ENCODE measurements at regions not wholly inside any gene's neighbourhood (a gene's known extent, or its start where the extent isn't known, plus 50 kb on each side); places are given as distances from the start of the nearest gene placed in this dataset.
"Not testable (repeated sequence)": the region's sequence is repeated elsewhere in the genome, so short reads cannot be mapped to it uniquely, and the experiment has no call there.

DNA sequence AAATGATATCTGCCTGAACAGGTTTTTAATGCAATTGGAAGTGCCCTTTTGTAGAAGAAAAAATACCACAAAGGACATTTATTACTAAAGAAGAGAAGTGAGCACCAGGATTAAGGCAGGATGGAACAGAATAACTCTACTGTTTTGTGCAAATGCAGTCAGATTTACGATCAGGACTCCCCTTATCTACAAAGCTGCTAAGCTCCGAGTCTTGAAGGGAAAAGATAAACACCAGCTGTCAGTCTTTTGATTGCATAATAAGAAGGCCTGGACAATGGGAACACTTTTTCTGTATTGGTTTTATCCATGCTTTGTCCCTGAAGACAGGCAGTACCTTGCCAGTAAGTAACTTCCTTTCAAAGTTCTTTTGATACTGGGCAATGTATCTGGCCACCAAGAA is 797.9 kb upstream of the SLC35B3 start:
- no peak for DNase-seq

DNA sequence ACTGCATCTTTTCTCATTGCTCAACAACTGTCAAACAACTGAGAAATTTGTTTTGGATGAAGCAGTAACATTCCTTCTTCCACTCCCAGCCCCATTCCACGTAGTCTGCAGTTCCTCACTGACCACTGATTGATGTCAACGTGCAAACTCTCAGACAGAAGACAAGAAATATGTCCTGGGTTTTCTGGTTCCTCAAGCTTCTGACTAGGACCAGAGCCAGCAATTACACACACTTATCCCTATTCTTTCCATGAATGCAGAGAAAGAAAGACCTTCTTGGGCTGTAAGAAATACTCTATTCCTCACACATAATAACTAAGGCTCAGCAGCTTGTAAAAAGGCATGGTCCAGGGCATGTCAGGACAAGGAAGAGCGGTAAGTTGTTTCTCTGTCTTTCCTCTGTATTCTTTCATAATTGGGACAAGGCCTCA is 790.1 kb upstream of the SLC35B3 start:
- DNase-seq = peak; percentile 37

DNA sequence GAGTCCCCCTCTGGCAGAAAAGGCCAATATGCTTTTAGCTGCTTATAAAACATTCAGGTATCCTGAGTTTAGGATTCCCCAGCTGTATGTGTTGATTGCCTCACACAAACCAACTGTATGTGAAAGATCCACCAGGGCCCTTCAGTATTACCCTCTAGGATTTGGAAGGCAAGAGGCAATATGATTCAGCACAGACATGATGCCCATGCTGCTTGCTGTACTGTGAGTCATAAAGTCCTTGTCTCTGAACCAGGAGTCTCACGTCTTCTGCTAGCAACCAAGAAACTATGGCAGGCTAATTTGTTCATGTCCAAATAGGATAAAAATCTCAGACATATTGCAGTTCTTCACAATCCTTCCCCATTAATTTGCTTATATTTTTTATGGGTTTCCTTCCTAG is 789.2 kb upstream of the SLC35B3 start:
- peak; percentile 30 for DNase-seq

DNA sequence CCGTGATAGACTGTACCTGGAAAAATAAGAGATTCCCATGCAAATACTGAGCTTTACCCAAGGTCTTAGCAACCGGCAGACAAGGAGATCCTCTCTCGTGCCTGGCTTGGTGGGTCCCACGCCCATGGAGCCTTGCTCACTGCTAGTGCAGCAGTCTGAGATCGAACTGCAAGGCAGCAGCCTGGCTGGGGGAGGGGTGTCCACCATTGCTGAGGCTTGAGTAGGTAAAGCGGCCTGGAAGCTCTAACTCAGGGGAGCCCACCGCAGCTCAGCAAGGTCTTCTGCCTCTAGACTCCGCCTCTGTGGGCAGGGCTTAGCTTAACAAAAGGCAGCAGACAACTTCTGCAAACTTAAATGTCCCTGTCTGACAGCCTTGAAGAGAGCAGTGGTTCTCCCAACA is 778.4 kb upstream of the SLC35B3 start:
- DNase-seq = not testable (repeated sequence)

DNA sequence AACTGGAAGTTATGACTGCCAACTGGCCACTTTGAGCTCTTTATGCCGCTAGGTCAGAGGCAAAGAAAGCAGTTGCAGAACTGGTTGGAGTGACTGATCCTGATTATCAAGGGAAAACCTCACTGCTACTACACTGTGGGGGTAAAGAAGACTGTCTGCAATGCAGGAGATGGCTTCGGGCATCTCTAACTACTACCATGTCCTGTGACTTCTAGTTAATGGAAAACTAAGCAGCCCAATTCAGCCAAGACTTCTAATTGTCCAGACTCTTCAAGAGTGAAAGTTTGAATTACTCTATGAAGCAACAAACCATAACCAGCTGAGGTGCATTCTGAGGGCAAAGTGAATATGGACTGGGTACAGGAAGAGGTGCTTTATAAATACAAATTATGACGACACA is 773.6 kb upstream of the SLC35B3 start:
- no peak for DNase-seq

DNA sequence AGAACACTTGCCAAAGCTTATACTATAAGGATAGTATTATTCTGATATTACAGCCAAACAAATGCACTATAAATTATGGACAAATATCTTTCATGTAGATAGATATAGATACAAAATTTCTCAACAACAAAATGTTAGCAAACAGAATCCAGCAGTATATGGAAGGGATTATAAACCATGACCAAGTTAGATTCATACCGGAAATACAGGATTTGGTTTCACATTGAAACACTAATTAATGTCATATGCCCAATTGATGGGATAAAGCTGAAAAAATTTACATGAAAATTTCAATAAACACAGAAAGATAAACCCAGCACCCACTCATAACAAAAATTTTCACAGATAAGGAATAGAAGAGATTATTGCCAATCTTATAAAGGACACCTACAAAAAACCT is 770.3 kb upstream of the SLC35B3 start:
- DNase-seq = peak; percentile 20

DNA sequence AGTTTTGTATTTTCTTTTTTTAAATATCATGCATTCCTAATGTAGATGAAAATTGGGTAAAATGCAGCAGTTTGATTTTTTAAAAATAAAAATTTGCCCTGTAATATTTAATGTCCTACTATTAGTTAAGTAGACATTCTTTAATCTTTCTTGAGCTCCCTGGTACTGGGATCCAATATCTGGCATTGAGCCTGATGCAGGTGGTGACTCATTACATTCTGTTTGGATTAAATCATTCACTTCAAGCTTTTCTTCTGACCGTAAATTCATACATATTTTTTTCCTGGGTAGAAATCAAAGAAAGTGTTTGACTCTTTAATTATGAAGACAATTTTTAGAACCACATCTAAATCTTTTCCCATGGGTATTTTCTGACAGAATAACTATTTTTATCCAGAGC is 768.8 kb upstream of the SLC35B3 start:
- DNase-seq = peak; percentile 92

DNA sequence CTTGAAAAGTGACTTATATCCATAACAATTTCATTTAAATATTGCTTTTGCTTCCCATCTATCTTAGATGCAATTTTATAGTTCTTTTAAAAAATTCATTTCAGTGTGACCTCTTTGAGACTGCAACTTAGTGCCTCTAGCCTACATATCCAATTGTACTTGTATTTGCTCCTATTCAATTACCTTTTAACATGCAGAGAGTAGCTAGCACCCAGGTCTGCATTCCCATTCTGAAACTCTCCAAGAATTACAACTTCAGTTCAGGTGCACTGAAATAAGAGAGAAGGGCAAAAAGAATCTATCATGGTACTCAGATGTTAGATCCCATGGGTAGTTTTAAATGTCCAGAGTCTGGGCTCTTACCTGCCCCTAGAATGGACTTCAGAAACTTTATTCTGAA is 765.4 kb upstream of the SLC35B3 start:
- no peak for DNase-seq

DNA sequence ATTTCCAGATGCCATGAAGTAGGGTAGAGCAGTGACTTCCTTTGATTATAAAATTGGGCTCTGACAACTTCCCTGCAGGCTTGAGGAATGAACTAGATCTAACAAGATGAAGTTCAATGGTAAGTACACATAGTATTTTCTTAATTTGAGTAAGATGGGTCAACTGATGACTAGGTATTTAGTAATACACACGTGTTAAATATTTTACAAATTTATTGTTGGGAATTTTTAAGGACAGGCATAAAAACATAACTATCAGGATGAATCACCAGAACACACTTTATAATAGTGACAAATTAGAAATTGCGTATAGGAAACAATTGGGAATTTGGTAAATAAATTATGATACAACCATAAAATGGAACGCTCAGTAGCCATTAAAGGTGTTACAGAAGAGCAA is 762.4 kb upstream of the SLC35B3 start:
- no peak for DNase-seq

DNA sequence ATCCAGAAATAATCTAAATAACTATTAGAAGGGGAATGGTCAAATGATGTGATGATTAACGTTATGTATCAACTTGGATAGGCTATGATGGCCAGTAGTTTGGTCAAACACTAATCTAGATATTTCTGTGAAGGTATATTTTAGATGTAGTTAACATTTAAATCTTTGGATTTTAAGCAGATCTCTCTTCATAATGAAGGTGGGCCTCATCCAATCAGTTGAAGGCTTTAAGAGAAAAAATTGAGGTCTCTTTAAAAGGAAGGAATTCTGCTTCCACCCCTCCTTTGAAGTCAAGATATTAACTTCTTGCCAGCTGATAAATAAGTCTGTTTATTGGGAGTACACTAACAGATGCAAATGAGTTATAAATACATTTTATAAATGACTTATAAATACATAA is 760.0 kb upstream of the SLC35B3 start:
- no peak for DNase-seq

DNA sequence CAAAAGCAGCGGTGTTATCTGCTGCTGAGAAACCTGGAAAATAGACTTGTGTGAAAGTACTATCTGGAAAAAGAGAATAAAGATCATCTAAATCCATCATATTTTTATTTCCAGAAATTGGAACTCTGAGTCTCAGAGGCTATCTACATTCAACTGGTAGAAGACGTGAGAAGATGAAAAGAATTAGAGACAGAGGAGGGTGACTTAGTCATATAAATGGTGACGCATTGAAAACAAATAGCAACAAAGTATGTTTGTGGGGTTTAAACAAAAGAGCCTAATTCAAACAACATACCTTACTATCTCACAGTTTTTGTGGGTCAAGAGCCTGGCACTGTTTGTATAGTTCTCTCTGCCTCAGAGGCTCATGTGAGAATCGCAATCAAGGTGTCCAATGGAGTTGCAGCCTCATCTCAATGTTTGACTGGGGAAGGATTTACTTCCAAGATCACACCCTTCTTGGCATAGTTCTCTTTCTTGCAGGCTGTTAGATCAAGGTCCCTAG is 757.1 kb upstream of the SLC35B3 start:
- no peak for DNase-seq

DNA sequence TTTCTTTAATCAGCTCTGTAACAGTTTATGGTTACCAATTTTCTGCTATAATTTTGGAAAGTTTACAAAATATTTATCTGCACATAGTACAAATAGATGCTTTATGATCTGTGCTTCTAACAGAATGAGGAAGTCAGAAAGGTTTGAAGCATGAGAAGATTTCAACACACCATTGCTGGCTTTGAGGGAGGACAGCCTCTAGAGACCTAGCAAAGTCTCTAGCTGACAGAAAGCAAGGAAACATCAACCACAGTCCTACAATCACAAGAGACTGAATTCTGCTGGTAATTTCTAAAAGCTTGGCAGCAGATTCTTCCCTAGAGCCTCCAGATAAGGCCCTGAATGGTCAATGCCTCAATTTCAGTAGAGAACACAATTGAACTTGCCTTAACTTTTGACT is 750.8 kb upstream of the SLC35B3 start:
- no peak for DNase-seq

DNA sequence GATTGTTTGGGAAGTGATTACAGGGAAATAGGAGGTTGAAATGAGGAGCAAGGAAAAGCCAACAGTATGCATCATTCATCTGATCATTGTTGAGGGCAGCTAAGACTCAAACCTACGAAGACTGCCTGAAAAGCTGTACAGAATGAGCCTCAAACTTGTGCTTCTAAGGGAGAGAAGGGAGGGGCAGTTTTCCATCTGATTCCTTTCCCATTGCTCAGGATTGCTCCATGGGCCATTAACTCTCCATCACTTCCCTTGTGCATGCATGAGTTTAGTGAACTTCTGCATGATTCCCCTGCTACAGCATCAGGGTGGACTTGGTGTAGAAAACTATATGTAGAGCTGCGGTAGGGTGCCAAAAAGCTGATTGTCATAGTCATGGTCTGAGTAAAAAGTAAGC is 742.7 kb upstream of the SLC35B3 start:
- no peak for DNase-seq

DNA sequence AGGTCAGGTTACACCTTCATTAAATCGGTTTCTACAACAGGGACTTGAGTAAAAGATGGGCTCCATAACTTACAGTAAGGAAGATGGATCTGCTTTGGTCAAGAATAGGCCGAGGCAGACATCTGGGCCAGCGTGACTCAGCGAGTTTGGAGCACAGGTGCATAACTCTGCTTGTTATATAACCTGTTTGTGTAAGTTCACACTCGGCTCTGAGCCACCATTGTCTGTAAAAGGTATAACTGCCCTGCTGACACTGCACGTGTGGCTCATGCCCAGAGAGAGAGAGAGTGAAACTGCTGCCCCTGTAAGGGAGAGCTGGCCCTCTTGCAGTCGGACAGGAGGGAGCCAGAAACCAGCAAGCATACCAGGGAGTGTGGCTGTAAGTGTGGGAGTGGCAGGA is 737.9 kb upstream of the SLC35B3 start:
- DNase-seq = no peak

DNA sequence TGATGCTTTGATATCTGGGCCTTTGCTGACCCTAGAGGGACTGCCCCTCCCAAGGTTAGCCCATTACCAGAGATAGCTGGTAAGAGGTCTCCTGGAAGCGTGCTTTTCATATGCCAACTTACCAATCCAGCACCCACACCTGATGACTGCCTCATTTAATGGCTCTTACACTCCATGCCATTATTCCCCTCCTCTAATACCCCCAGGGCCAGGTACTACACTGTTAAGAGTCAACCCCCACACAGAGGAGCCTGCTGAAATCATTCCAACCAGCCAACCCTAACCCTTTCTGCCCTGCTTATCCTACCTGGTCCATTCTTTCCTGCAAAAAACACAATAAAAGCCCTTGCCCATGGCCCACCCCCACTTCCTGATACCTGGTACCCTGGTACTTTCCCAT is 736.8 kb upstream of the SLC35B3 start:
- no peak for DNase-seq

DNA sequence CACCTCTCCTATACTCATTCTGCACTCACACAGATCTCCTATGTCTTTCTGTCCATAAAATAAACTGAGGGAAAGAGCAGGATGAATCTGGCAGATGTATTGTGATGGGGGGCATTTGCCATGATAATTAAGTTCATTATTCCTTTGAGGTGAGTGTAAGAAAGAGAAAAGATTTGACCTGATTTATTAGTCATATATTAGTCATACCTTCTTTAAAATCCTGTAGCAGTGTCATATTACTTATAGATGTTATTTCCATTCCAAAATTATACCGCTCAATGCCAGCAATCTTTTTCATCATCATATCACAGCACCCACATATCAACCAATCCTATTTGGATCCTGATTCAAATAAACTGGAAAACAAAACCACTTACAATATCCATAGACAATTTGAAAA is 733.3 kb upstream of the SLC35B3 start:
- DNase-seq = no peak

DNA sequence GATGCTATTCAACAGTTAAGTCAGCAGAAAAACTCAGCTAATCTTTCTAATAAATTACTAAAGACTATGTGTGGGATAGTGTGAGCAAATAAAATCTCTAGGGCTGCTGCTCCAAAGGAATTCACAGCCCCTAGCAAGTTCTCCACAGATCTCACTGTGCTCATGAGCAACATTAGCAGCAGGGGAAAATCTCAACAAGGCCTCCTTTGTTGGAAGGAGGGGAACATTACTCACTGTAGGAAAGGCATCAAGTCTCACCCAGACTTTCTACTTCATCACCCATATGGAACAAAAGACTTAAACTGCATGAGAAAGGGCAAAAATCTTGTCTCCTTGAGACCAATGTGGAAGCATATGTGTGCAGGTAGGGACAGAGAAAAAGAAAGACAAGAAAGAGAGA is 726.4 kb upstream of the SLC35B3 start:
- no peak for DNase-seq

DNA sequence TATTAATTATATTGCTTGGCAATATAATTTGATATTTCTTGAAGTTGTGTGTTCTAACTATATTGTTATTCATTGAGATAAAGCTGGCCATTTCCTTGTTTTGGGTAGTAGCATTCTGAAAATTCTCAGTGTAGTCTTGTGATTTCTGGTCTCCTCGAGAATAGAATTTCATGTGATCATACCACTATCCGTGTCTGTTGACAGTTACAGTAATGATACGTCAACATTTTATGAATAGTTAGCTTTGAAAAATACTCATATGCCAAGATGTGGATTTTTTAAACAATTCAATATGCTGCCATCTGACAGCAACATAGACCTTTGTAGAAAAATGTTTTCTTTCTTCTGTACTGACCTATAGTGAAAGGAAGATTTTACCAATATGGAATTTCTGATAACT is 723.7 kb upstream of the SLC35B3 start:
- DNase-seq = no peak

DNA sequence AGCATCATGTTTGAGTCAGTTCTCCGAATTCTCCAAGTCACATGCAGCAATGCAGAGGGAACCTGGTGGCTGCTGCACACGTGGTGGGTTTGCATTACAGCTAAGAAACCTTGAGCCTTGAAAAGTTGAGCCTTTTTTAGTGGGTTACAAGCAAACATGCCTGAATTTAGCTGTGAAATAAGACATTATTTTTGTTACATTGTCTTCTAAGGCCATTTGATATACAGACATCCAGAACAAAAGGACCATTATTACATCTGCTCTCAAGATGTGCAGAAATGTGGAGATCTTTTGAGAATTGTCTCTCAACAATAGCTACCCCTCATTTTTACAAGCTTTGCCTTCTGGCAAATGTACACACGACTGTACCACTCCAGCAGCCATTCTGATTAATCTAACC is 720.5 kb upstream of the SLC35B3 start:
- no peak for DNase-seq

DNA sequence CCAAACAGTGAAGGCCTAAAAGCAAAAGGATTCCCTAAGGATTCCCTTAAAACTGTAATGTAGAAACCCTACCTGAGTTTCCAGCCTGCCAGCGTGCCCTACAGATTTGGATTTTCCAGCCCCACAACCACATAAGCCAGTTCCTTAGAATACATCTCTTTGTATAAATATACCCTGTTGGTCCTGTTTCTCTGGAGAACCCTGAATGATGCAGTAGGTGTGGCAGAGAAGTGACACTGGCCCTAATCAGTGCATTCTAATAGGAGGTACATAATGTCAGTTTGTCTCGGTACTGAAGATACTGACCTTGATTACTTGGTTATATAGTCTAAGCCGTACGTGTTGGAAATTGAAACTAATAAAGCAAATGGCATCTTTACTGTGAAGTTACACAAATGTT is 707.8 kb upstream of the SLC35B3 start:
- DNase-seq = no peak

DNA sequence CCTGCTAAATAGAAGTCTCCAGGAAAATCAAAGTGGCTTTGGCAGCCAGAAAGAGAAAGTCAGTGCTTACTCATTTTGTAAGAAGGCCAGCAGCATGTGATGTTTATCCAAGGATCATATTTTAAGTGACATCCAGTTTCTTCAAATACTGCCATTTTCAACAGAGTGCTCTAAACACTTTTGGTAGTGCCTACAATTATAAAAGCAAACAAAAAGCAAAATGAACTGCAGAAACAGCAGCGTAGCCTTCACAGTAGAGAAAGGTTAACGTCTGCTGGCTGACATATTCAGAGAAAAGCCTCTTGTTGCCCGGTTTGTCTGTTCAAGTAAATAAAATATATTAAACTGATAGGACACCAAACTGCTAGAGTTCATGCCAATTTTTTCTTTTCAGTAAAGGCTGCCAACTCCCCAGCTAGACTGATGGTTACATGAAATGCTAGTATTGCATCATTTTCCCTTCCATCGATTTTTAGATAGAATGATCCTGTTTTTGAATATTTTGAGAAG is 705.7 kb upstream of the SLC35B3 start:
- DNase-seq = peak; percentile 36

DNA sequence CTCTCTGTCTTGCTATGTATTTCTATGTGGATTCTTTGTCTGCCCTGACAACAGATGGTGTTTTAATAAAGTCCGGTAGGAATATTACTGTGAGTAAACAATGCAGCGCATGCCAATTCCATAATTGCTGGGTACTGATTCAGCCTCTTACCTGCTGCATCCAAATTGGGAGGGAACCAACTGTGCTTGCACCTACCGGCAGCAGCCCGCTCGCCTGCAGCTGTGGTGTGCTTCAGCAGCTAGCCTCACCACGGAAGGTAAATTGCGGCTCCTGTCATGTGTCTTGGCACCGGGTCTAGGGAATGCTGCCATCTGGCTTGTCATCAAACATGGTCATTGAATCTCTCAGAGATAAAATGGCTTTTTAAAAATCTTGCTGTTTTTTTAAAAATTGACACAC is 704.8 kb upstream of the SLC35B3 start:
- DNase-seq = no peak

DNA sequence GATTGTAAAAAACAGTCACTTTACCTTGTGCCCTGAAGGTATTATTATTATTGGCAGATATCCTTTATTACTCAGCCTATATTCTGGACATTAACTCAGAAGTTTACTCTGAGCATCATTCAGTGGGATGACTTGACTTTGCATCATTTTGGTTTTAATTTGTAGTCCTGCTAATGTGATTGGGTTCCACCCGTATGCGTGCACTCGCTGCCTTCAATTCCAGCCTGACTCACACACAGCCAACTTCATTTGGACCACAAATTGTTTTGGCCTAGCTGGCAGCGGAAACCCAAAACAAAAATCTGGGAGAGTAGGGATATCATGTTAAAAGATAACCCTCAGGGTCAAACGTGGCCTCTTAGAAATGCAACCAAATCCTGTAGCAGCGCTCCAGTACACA is 704.4 kb upstream of the SLC35B3 start:
- peak; percentile 79 for DNase-seq

DNA sequence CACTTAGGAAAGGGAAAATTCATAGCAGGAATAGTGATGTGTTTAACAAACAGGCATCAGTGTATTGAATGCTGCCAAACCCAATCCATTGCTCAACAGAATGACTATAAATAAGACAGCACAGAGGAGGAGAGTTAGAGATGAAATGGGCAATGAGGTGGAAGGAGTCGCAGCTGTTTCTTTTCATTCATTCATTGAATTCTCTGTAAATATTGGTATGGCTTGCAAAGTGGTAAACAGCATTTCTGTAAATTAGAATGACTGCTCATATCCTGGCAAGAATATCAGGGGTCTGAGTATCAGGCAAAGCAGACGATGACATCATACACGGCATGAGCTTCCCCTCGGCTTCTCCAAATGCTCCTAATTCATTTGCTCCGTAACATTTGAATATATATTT is 703.6 kb upstream of the SLC35B3 start:
- no peak for DNase-seq

DNA sequence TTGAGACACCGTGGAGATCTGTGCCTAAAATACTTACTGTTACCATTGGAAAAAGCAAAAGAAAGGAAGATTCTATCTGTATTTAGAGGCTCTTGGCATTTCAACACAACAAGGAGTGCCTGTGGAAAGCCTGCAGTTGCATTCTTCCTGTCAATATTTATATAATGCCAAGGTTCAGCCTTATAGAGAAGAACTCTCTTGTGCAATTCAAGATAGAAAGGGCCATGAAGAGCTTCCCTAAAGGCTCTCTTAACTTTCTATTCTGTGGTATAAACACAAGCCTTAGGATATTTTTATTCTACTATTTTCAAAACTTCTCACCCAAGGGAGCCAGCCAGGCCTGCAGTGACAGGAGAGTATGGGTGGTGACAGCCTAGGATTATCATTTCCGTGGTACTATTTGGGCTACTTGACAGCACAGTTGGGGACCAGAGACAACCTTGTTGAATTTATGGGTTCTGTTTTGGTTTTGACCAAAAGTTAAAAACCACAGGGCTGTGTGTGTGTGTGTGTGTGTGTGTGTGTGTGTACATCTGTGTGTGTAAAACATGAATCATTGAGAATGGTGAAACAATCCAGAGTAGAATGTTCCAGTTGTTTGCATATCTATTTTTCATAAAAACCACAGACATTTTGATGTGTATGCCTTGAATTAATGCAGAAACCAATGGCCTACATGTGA is 700.9 kb upstream of the SLC35B3 start:
- DNase-seq = no peak
